ENCODE measurements at regions not wholly inside any gene's neighbourhood (a gene's known extent, or its start where the extent isn't known, plus 50 kb on each side); places are given as distances from the start of the nearest gene placed in this dataset.

DNA sequence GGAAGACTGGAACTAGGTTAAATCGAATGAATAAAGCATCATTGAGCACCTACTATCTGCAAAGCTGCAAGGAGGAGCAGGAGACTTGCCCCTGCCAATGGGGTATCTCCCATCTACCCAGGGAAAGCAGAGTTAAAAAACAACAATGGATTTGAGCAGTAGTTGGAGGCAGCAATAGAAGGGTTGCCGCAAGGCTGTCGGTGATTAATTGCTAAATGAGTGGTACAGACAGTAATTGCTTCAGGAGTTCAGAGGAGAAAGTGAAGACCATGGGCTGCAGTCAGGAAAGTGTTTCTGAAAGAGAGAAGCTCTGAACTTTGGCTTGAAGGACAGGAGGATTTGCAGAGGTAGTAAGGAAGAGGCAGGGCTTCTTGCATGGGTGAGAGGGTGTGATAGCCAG, 152.9 kb downstream of the ACTL8 start:
- no peak for TF ChIP-seq CTCF (IDR thresholded peaks at IDR 0.05; ENCODE audit: insufficient read depth, low read length)
- TF ChIP-seq GABPA (IDR thresholded peaks at IDR 0.05; ENCODE audit: low read depth) = no peak
